Chondrocyte (in vitro differentiated cells): ENCODE measurements at regions not wholly inside any gene's neighbourhood (a gene's known extent, or its start where the extent isn't known, plus 50 kb on each side); places are given as distances from the start of the nearest gene placed in this dataset.

Experiments used
- DNase-seq: peaks from one replicate; pipeline ENCODE4 v3.0.0; 2021; ENCODE audit warnings: mixed read lengths, low spot score
- H3K27ac Mint-ChIP-seq: one replicate; pipeline ENCODE4 v1.8.0; 2021; ENCODE audit warnings: mild to moderate bottlenecking, moderate library complexity, mixed read lengths; ENCODE audit not compliant: unreplicated experiment
- H3K27me3 Mint-ChIP-seq: 2 replicates; pipeline ENCODE4 v1.8.0; 2021; ENCODE audit warnings: low read depth, mixed read lengths
- H3K36me3 Mint-ChIP-seq: 2 replicates; pipeline ENCODE4 v1.8.0; 2021; ENCODE audit warnings: low read depth, mixed read lengths
- H3K4me1 Mint-ChIP-seq: 2 replicates; pipeline ENCODE4 v1.8.0; 2021; ENCODE audit warnings: low read depth, mild to moderate bottlenecking, mixed read lengths
- H3K4me3 Mint-ChIP-seq: one replicate; pipeline ENCODE4 v1.8.0; 2021; ENCODE audit warnings: mild to moderate bottlenecking, moderate library complexity, mixed read lengths; ENCODE audit not compliant: unreplicated experiment
- H3K9me3 Mint-ChIP-seq: 2 replicates; pipeline ENCODE4 v1.8.0; 2021; ENCODE audit warnings: low read depth, mixed read lengths
- TF ChIP-seq, protein P1 (sequence below): fragments of 200-600 bp; sonication (generic); IDR thresholded peaks from 2 replicates; pipeline ENCODE4 v1.5.0; 2021; ENCODE audit warnings: antibody characterized with exemption, mild to moderate bottlenecking, moderate library complexity

- DNase-seq = no peak
- Mint-ChIP-seq H3K9me3 (peaks cover 2% of the 10 kb centered on the region), H3K27ac (no peak overlapping the region), H3K36me3 (no peaks in the 10 kb centered on the region), H3K27me3 (no peaks in the 10 kb centered on the region), H3K4me1 (peaks cover 17% of the 10 kb centered on the region), H3K4me3 (no peak overlapping the region)
- TF ChIP-seq, protein P1, sequence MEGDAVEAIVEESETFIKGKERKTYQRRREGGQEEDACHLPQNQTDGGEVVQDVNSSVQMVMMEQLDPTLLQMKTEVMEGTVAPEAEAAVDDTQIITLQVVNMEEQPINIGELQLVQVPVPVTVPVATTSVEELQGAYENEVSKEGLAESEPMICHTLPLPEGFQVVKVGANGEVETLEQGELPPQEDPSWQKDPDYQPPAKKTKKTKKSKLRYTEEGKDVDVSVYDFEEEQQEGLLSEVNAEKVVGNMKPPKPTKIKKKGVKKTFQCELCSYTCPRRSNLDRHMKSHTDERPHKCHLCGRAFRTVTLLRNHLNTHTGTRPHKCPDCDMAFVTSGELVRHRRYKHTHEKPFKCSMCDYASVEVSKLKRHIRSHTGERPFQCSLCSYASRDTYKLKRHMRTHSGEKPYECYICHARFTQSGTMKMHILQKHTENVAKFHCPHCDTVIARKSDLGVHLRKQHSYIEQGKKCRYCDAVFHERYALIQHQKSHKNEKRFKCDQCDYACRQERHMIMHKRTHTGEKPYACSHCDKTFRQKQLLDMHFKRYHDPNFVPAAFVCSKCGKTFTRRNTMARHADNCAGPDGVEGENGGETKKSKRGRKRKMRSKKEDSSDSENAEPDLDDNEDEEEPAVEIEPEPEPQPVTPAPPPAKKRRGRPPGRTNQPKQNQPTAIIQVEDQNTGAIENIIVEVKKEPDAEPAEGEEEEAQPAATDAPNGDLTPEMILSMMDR = no peak
Measured at GRCh38 chr14:65206078-65206447, 103.7 kb upstream of the MAX start.

- TF ChIP-seq, protein P1 = no peak
- Mint-ChIP-seq H3K27ac (no peak overlapping the region), H3K4me1 (peaks cover 22% of the 10 kb centered on the region), H3K36me3 (no peaks in the 10 kb centered on the region), H3K4me3 (no peak overlapping the region), H3K9me3 (peaks cover 2% of the 10 kb centered on the region), H3K27me3 (no peaks in the 10 kb centered on the region)
- DNase-seq = no peak
Measured at GRCh38 chr14:65206448-65207096, 104.3 kb upstream of the MAX start.

DNA sequence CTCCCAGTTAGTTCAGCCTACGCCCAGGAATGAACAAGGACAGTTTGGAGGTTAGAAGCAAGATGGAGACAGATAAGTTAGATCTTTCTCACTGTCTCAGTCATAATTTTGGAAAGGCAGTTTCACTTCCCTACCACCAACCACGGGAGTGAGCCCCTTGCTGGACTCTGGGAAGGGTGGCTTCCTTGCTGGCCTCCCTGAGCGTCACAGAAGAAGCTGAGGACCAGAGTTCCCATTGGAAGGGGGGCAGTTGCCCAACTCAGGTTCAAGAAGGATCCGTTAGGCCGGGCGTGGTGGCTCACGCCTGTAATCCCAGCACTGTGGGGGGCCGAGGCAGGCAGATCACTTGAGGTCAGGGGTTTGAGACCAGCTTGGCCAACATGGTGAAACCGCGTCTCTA lies 106.2 kb upstream of the MAX start:
- Mint-ChIP-seq H3K4me3 (no peak overlapping the region), H3K4me1 (peaks cover 35% of the 10 kb centered on the region), H3K9me3 (no peaks in the 10 kb centered on the region), H3K27me3 (no peaks in the 10 kb centered on the region), H3K27ac (no peak overlapping the region), H3K36me3 (no peaks in the 10 kb centered on the region)
- TF ChIP-seq, protein P1 = no peak
- no peak for DNase-seq

DNA sequence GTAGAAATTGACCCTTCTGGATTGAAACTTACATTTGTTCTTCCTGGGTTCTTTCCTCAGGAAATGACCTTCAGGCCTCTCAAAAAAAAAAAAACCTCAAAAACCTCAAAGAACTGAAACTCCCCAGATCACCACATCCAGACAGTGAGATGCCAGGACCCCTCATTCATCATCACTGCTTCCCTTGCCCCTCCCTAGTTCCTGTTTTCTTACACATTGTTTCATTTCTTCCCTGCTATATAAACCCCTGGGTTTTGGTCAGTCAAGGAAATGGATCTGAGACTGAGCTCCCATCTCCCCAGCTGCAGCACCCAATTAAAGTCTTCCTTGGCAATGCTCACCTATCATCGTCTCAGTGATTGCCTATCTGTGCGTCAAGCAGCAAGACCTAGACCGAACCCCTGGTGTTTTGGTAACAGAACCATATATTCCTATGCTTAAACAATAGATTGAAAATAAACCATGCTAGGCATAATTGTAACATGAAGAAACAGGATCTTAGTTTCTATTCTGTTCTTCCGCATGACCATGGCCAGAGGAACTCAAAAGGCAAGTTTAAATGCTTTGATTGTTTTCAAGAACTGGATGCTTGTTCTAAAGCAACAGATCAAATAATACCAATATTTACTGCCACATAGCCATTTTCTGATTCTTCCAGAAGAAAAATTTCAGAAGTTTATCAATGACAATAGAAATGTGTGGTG lies 108.0 kb upstream of the MAX start:
- TF ChIP-seq, protein P1 = no peak
- H3K9me3 Mint-ChIP-seq = no peaks in the 10 kb centered on the region
- H3K36me3 Mint-ChIP-seq = no peaks in the 10 kb centered on the region
- peak overlapping the region; percentile 96 for H3K27ac Mint-ChIP-seq
- H3K4me3 Mint-ChIP-seq = no peak overlapping the region
- no peak for DNase-seq
- H3K27me3 Mint-ChIP-seq = no peaks in the 10 kb centered on the region
- H3K4me1 Mint-ChIP-seq = peaks cover 38% of the 10 kb centered on the region

DNA sequence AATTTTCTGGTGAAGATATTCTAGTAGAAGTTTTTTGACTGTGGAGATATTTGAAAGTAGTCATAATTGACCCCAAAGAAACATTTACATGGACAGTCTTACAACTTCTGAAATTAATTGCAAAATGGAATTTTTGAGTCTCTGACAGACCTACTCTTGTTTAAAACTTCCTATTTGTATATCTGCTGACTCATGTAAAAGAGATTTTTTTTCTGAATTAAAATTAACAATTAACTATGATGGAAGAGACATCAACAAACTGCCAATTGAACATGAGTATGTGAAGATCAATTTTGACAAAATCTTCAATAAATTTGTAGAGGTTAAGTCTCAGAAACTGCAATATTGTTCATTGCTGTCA lies 108.5 kb upstream of the MAX start:
- peaks cover 38% of the 10 kb centered on the region for H3K4me1 Mint-ChIP-seq
- H3K27ac Mint-ChIP-seq = peak overlapping the region; percentile 96
- no peak overlapping the region for H3K4me3 Mint-ChIP-seq
- H3K36me3 Mint-ChIP-seq = no peaks in the 10 kb centered on the region
- H3K9me3 Mint-ChIP-seq = no peaks in the 10 kb centered on the region
- no peak for DNase-seq
- H3K27me3 Mint-ChIP-seq = no peaks in the 10 kb centered on the region
- TF ChIP-seq, protein P1 = no peak
